Right cardiac atrium (tissue), 5 donors: ENCODE measurements at regions not wholly inside any gene's neighbourhood (a gene's known extent, or its start where the extent isn't known, plus 50 kb on each side); places are given as distances from the start of the nearest gene placed in this dataset.
"Not testable (repeated sequence)": the region's sequence is repeated elsewhere in the genome, so short reads cannot be mapped to it uniquely, and the experiment has no call there.

Experiments
- ATAC-seq, 2 donors: fragments of 200-7000 bp; cut with Tn5 transposase; one replicate each; pipeline versions ENCODE4 v1.8.0 to v1.9.1; 2020; ENCODE audit warnings: moderate library complexity in 2 of 2, mild to moderate bottlenecking in 1 of 2
- DNase-seq, 3 donors: peaks; one replicate each; pipeline ENCODE4 v3.0.0-alpha.2; 2020
- H3K27ac ChIP-seq: one replicate; pipeline ENCODE4 v1.5.1; 2013; ENCODE audit warnings: mild to moderate bottlenecking, low read length, control low read depth, moderate library complexity
- H3K27me3 ChIP-seq: one replicate; pipeline ENCODE4 v1.6.1; 2013; ENCODE audit not compliant: control insufficient read depth, insufficient read depth
- H3K4me1 ChIP-seq: one replicate; pipeline ENCODE4 v1.6.1; 2013; ENCODE audit warnings: low read length; ENCODE audit not compliant: control insufficient read depth, insufficient read depth
- H3K4me3 ChIP-seq: one replicate; pipeline ENCODE4 v1.5.1; 2013; ENCODE audit warnings: low read length, control low read depth
- H3K9me3 ChIP-seq: one replicate; pipeline ENCODE4 v1.6.1; 2013; ENCODE audit warnings: low read length; ENCODE audit not compliant: control insufficient read depth
- WGBS: extraction: QIAGEN DNeasy Blood & Tissue Kit; methylation state at CpG from one replicate; pipeline ENCODE4 v1.1.7; 2013; 5-methylcytosine and 5-hydroxymethylcytosine counted together
- intact Hi-C, 4 donors: fragments of 100-400 bp; cut with DNase I; formaldehyde crosslinking; loops; one replicate each; pipeline versions ENCODE4 v1.11.0 to v1.14.0; 2022 to 2023
- donor health status: healthy with polysubstance abuse.
- donor health status: DM: no; HTN: yes; CAD: no.
- donor health status: DM: no; HTN: no; CAD: no.
- donor health status: DM: no; HTN: yes; CAD: no; lungs with severe emphysema.
- donor health status: DM: yes; HTN: yes; CAD: no.

DNA sequence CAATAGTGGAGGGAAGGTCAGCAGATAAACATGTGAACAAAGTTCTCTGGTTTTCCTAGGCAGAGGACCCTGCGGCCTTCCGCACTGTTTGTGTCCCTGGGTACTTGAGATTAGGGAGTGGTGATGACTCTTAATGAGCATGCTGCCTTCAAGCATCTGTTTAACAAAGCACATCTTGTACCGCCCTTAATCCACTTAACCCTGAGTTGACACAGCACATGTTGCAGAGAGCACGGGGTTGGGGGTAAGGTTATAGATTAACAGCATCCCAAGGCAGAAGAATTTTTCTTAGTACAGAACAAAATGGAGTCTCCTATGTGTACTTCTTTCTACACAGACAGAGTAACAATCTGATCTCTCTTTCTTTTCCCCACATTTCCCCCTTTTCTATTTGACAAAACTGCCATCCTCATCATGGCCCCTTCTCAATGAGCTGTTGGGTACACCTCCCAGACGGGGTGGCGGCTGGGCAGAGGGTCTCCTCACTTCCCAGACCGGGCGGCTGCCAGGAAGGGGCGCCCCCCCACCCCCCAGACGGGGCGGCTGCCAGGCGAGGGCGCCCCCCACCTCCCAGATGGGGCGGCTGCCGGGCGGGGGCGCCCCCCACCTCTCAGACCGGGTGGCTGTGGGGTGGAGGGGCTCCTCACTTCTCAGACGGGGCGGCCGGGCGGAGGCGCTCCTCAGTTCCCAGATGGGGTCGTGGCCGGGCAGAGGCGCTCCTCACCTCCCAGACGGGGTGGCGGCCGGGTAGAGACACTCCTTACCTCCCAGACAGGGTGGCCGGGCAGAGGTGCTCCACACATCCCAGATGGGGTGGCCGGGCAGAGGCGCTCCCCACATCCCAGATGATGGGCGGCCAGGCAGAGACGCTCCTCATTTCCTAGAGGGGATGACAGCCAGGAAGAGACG, 361.6 kb upstream of the SGO1 start:
- H3K4me1 ChIP-seq, ATAC-seq, H3K9me3 ChIP-seq, H3K27me3 ChIP-seq, H3K4me3 ChIP-seq, intact Hi-C loops, H3K27ac ChIP-seq: not testable (repeated sequence)
- WGBS = 95% methylated on average over 35 of the region's 35 CpGs
- peak in 1 of 3 donors; percentile 42 for DNase-seq

DNA sequence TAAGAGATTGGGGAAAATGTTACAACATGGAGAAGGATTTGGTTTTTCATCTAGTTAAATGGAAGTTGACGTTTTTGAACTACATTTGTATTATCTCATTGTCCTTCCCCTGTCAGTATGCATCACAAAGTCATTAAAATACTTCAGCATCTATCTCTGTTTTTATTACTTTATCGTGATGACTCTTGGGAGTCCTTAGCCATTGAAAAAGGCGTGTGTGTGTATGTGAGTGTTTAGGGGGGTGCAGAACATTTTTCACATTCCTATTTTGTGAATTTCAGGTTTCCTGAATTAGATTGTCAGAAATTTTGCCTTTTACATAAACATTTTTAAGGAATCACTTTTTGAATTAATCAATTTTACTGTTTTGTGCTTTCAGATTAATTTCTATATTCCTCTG, 360.6 kb upstream of the SGO1 start:
- WGBS = 58% methylated on average over 3 of the region's 3 CpGs
- Histone ChIP-seq H3K4me3 (no peak overlapping the region), H3K27ac (no peak overlapping the region), H3K9me3 (no peaks in the 10 kb centered on the region), H3K4me1 (no peaks in the 10 kb centered on the region), H3K27me3 (no peaks in the 10 kb centered on the region)
- DNase-seq = no peak
- intact Hi-C loops = no loop called here
- no peak for ATAC-seq

DNA sequence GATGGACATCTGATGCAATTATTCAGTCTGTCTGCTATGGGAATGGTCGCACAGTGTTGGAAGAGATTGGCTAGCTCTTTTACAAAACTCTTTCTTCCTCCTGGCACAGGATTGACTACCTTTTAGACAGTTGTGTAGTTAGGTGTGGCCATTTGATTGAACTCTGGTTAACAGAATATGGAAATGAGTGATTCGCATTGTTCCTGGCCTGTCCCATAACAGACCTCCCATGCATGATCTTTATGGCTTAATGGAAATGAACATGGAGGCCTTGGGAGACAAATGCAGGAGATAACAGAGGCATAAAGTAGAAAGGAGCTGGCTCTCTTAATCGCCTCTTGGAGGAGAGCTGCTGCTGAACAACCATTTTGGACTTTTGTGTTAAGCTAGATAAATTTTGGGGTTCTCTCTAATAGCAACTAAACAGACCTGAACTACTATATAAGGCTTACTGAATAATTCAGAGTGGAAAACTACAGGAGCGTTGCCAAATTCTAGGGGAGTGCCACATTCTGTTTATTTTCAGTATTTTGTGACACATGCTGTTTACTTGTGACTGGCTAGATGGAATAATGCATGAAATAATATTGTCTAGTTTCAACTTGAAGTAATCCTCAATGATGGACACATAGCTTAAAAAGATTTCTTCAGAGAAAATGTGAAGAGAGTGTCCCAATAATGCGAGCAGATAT, 357.7 kb upstream of the SGO1 start:
- intact Hi-C loops = no loop called here
- Histone ChIP-seq H3K4me3 (no peak overlapping the region), H3K4me1 (no peaks in the 10 kb centered on the region), H3K9me3 (no peaks in the 10 kb centered on the region), H3K27me3 (no peaks in the 10 kb centered on the region), H3K27ac (no peak overlapping the region)
- DNase-seq = no peak
- no peak for ATAC-seq
- WGBS = 91% methylated on average over 5 of the region's 5 CpGs

DNA sequence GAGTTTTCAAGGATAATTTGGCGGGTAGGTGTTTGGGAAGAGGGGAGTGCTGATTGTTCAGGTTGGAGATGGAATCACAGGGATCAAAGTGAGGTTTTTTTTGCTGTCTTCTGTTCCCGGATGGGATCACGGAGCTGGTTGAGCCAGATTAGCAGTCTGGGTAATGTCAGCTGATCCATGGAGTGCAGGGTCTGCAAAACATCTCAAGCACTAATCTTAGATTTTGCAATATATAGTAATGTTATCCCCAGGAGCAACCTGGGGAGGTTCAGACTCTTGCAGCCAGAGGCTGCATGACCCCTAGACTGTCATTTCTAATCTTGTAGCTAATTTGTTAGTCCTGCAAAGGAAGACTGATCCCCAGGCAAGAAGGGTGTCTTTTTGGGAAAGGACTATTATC, 354.1 kb upstream of the SGO1 start:
- Histone ChIP-seq H3K4me3 (no peak overlapping the region), H3K9me3 (no peaks in the 10 kb centered on the region), H3K27me3 (no peaks in the 10 kb centered on the region), H3K4me1 (no peaks in the 10 kb centered on the region), H3K27ac (no peak overlapping the region)
- 78% methylated on average over 3 of the region's 3 CpGs for WGBS
- no peak for DNase-seq
- intact Hi-C loops = no loop called here
- no peak for ATAC-seq

DNA sequence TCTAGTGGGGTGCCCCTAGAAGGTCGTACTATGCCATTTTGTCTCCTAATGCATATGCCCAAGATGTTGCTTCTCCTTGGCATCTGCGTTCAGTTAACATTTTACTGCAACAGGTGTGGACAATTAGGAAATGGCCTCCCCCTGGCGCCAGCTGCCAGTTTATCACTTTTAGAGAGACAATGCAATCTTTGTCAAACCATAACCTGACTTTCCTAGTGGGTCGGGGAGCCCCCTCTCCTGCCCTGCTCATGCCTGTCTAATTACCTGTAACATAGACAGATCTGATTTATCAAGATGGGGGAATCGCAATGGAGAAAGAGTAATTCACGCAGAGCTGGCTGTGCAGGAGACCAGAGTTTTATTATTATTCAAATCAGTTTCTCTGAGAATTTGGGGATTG, 353.7 kb upstream of the SGO1 start:
- no peaks in the 10 kb centered on the region for H3K27me3 ChIP-seq
- DNase-seq (no peak), ATAC-seq (no peak)
- H3K27ac ChIP-seq = no peak overlapping the region
- H3K4me3 ChIP-seq = no peak overlapping the region
- no peaks in the 10 kb centered on the region for H3K9me3 ChIP-seq
- intact Hi-C loops = no loop called here
- WGBS = 83% methylated on average over 6 of the region's 6 CpGs
- no peaks in the 10 kb centered on the region for H3K4me1 ChIP-seq

DNA sequence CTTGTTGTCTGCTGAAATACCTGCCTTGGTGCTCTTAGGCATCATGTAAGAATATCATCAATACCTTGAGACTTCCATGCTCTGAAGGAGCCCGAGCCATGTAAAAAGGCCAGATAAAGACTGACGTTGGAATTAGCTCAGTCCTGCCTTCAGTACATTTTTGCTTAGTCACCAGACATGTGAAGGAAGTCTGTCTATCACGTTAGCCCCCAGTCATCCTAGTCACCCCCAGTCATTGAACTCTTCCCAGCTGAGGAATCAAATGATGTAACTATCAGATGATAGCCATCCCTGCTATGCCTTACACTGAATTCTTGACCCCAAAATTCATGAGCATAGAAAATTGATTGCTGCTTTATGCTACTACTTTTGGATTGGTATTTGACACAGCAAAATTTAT, 351.2 kb upstream of the SGO1 start:
- H3K4me1 ChIP-seq = no peaks in the 10 kb centered on the region
- H3K4me3 ChIP-seq = no peak overlapping the region
- ATAC-seq (no peak), DNase-seq (no peak)
- WGBS = 45% methylated on average over 3 of the region's 3 CpGs
- no peaks in the 10 kb centered on the region for H3K9me3 ChIP-seq
- intact Hi-C loops = no loop called here
- no peak overlapping the region for H3K27ac ChIP-seq
- H3K27me3 ChIP-seq = no peaks in the 10 kb centered on the region

DNA sequence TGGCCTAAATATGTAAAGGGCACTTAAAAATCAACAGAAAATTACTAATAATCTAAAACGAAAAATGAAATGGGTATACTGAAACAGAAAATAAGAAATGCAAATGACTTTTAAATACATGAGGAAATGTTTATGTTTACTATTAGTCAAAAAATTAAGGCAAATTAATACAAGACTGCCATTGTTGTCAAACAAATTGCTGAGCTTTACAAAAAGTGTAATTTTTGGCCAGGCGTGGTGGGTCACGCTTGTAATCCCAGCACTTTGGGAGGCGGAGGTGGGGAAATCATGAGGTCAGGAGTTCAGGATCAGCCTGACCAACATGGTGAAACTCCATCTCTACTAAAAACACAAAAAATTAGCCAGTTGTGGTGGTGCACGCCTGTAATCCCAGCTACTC, 343.9 kb upstream of the SGO1 start:
- no peaks in the 10 kb centered on the region for H3K9me3 ChIP-seq
- H3K27me3 ChIP-seq = no peaks in the 10 kb centered on the region
- intact Hi-C loops = no loop called here
- H3K4me1 ChIP-seq = no peaks in the 10 kb centered on the region
- H3K4me3 ChIP-seq = no peak overlapping the region
- WGBS = 74% methylated on average over 5 of the region's 5 CpGs
- H3K27ac ChIP-seq = no peak overlapping the region
- DNase-seq = no peak
- no peak for ATAC-seq

DNA sequence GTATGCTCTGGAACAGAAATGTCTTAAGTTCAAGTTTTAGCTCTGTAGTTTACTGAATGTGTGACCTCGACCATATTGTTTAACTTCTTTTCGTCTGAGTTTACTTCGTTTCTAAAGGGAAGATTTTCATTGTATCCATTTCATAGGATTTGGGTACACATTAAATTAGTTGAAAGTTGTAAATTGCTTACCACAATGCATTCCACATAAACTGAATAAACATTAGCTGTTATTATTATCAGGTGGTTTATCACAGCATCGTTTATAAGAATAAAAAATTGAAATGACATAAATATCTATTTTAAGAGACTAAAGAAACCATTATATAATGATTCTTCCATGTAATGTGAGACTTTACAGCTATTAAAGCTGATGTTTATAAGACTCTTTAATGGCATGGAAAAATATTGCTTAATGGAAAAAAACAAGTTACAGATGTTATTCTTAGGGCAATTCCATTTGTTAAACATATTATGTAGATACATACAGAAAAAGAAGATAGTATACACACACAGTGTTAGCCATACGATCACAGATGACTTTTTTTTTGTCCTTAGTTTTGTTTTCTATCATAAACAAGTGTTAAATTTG, 342.3 kb upstream of the SGO1 start:
- H3K27ac ChIP-seq = no peak overlapping the region
- no peak for ATAC-seq
- no peaks in the 10 kb centered on the region for H3K4me1 ChIP-seq
- H3K9me3 ChIP-seq = no peaks in the 10 kb centered on the region
- WGBS = 75% methylated on average over 5 of the region's 5 CpGs
- no peak overlapping the region for H3K4me3 ChIP-seq
- H3K27me3 ChIP-seq = no peaks in the 10 kb centered on the region
- no peak for DNase-seq
- intact Hi-C loops = no loop called here

DNA sequence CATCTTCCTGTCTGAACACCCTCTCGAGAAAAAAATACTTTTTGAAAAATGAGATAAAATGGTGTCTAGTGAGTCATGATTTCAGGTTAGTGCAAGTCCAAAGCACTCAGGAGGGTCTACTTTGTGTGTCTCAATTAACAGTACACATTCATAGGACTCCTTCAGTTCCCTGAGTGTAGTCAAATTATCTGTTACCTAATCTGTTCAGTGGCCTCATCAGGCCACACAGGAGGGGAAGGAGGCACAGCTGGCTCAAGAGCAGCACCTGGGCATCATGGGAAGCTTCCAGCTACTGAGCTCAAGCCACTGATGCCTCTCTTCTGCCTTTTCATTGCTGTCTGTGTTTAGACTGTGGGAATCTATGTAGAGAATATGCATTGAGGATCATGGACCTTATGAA, 341.4 kb upstream of the SGO1 start:
- no peaks in the 10 kb centered on the region for H3K4me1 ChIP-seq
- H3K4me3 ChIP-seq = no peak overlapping the region
- ATAC-seq (no peak), DNase-seq (no peak)
- no peak overlapping the region for H3K27ac ChIP-seq
- H3K9me3 ChIP-seq = no peaks in the 10 kb centered on the region
- intact Hi-C loops = no loop called here
- no peaks in the 10 kb centered on the region for H3K27me3 ChIP-seq
- WGBS = 58% methylated on average over 1 of the region's 1 CpG

DNA sequence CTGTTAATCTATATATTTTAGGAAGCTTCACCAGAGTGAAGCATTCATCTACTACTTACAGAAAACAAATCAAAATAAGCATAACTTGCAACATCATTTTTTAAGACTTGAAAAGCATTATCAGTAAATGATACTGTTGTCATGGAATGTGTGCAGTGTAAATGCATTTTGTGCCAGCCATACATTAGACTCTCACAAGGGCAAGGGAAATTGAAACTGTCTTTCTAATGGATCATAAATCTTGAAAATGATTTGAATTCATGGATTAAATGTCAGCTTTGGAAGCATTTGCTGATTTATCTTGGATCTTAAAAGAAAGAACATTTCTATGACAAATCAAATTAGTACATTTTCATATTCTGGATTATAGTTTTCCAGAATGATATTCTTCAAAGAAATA, 338.3 kb upstream of the SGO1 start:
- no peaks in the 10 kb centered on the region for H3K4me1 ChIP-seq
- H3K27ac ChIP-seq = no peak overlapping the region
- no peaks in the 10 kb centered on the region for H3K9me3 ChIP-seq
- ATAC-seq (no peak), DNase-seq (no peak)
- no peaks in the 10 kb centered on the region for H3K27me3 ChIP-seq
- intact Hi-C loops = no loop called here
- no peak overlapping the region for H3K4me3 ChIP-seq

DNA sequence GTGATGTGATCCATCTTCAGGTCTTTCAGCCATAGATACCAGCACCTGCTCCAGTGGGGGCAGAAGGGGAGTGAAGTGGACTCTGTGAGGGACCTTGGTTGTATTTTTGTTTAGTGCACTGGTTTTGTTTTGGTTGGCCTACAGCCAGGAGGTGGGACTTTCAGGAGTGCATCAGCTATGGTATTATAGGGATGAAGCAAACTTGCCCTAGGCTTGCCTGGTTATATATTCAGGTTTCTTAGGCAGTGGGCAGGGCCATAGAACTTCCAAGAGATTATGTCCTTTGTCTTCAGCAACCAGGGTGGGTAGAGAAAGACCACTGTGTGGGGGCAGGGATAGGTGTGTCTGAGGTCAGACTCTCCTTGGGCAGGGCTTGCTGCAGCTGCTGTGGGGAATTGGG, 337.3 kb upstream of the SGO1 start:
- Histone ChIP-seq H3K4me3 (no peak overlapping the region), H3K27me3 (no peaks in the 10 kb centered on the region), H3K27ac (no peak overlapping the region), H3K9me3 (no peaks in the 10 kb centered on the region), H3K4me1 (no peaks in the 10 kb centered on the region)
- intact Hi-C loops = no loop called here
- no peak for DNase-seq
- ATAC-seq = no peak
